ENCODE measurements at regions not wholly inside any gene's neighbourhood (a gene's known extent, or its start where the extent isn't known, plus 50 kb on each side); places are given as distances from the start of the nearest gene placed in this dataset.
"Not testable (repeated sequence)": the region's sequence is repeated elsewhere in the genome, so short reads cannot be mapped to it uniquely, and the experiment has no call there.

DNA sequence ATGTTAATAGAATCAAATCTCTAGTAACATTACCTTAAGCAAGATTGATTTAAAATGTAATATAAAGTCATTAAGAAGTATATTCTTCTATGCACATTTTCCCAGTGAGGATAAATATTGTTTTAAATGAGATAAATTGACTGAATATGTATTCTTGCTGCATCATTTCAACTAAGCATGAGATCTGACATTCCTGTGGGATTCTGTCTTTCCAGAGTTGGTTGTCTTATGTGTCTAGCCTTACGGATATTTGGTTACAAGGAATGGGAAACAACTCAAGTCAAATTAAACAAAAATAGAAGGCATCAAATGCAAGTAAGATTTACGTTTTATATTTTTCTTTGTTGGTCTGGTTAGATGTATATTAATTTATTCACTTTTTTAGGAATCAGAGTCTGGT is 287.5 kb downstream of the PTGER3 start:
- ATAC-seq = no peak

DNA sequence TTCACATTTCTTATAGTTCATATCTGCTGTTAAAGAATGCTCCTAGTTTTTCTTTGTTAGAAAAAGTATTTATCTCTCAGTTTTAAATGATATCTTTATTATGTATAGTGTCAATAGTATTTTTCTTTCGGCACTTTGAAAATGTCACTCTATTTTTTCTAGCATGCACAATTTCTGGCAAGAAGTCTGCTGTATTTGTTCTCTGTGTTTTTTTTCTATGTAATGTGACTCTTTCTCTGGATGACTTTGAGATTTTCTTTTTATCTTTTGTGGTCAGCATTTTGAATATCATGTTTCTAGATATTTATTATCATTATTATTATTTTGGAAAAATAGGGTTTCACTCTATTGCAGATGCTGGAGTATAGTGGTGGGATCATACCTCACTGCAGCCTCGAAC is 285.2 kb downstream of the PTGER3 start:
- no peak for ATAC-seq

DNA sequence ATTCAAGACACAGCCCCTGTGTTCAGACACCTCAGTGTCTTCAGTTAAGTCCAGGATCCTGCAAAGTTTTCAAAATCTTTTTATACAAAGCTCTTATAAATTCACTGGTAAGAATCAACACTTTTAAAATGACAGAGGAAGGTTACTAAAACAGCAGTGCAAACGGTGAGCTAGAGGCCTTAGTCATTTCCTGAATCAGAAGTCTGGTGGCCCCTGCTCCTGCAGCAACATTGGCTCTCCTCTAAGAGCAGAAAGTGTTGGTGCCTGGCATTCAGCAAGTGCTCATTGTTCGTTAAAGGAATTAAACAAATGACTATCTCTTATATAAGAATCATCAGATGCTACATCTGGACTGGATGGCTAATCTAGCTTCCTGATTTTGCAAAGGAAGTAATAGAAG is 282.9 kb downstream of the PTGER3 start:
- ATAC-seq = no peak

DNA sequence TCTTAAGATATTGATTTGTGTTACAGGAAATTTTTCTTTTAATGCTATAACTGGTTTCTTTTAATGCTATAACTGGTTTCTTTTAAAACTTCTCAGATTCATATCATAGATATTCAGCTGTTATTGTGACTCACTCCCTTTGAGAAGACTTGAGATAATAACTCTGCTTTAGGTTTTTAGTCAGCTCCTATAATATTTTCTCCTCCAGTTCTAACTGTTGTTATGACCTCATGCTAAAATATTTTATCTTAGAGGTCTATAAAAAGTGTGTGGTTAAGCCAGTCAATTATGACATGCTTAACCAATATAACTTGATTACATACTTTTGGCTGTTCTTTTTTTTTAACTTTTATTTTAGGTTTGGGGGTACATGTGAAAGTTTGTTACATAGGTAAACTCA is 280.2 kb downstream of the PTGER3 start:
- ATAC-seq = no peak

DNA sequence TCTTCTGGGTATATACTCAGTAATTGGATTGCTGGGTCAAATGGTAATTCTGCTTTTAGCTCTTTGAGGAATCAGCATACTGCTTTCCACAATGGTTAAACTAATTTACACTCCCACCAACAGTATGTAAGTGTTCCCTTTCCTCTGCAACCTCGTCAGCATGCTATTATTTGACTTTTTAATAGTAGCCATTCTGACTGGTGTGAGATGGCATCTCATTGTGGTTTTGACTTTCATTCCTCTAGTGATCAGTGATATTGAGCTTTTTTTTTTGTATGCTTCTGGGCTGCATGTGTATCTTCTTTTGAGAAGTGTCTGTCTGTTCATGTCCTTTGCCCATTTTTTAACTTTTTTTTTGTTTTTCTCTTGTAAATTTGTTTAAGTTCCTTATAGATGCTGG is 279.4 kb downstream of the PTGER3 start:
- no peak for ATAC-seq

DNA sequence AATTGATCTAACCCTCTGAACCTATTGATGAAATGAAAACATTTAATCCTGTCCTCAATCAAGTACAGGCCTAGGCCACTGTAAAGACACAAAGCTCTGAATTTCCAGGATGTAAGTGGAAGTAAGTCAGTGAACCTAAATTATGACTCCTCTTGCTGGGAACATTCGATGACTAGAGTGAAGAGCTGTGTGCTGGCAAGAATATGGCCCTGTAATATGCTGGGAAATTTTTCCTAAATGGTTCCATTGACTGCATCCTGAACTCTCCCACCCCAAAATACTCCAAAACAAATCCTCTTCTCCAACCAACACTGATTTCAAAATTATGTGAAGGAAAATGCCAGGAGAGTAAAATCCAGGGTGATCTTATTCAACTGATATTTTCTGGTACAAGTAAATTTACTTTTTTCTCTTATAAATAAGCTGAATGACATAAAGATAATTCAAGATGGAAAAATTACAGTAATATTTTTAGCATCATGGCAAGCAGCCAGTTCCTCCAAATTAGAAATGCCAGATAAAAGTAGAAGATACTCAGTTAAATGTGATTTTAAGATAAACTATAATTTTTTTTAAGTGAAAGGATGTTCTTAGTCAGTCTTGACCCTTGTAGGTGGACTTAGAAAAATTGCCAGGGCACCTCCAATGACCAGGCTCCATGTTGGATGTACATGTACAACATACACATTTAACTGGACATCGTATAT is 269.4 kb downstream of the PTGER3 start:
- ATAC-seq = no peak

DNA sequence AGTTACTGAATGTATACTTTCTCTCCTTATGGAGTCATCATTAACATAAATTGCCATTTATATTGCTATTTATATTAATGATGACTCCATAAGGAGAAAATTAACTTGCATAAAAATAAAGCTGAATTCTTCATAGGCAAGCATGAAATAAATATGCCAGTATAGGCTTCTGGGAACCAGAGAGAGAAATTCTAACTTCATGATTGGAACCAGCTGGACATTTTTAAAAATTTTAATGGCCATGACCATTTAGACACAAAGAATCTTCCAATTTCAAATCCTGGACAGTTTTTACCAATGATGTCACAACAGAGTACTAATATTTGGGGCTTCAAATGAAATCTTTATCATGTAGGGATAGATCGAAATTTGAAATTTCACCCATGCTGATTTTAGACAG is 268.7 kb downstream of the PTGER3 start:
- ATAC-seq = no peak

DNA sequence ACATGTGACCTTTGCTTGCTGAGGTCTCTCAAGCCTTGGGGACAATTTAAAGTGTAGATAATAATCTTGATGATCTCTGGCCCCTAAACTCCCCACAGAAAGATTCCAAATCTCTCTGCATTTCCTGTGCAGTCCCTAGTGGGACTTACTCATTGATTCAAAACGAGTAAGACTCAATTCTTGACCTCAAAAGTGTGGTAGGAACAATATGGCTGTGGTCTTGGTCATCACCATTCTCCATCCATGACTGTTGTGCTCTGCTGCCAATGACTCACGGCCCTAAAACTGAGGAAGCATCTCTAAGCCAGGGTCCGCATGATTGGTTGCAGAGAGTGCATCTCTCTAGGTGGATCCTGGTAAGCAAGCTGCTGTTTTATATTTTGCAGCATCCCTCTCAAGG is 268.0 kb downstream of the PTGER3 start:
- no peak for ATAC-seq

DNA sequence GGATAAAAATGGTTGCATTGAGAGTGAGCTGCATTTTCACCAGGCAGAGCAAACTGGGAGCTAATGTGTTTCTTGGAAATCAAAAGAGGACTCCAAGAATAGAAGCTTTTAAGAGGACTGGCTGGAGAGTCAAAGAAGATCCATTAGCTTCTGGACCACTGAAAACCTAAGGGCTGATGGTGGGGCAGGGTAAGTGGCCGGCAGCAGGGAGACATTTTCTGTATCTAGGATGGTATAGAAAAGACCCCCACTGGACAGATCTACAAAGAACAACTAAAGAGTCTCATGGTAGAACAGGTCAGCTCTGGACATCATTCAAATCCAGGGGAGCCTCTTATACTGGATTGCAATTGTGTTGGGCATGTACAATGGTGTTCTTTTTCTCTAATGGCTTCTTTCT is 262.3 kb downstream of the PTGER3 start:
- no peak for ATAC-seq

DNA sequence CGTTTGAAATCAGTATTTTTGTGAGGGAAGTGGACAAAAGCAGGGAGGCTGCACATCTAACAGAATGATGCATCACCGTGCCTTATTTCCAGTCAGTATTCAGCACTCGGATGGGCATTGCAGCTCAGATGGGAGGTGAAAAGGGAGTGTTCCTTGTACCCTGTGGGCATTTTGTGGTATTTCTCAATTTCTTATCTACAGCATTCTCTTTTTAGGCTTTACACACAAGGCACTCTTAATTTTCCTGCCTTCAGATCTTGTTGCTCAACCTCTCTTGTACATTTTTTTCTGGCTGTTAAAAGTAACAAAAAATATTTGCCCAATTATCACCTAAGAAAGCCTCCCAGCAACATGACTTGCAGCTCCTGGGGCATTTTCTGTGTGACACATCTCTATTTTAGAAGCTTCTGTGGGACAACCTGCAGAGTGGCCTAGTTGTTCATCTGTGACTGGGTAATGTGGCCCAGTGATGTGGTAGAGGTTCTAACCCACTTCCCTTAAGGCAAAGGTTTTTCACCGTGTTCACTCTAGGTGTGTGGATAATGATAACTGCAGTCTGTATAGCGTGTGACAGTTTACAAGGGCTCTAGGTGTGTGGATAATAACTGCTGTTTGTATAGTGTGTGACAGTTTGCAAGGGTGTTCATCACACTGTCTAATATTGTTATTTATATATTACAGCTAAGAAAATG is 257.2 kb downstream of the PTGER3 start:
- no peak for ATAC-seq

DNA sequence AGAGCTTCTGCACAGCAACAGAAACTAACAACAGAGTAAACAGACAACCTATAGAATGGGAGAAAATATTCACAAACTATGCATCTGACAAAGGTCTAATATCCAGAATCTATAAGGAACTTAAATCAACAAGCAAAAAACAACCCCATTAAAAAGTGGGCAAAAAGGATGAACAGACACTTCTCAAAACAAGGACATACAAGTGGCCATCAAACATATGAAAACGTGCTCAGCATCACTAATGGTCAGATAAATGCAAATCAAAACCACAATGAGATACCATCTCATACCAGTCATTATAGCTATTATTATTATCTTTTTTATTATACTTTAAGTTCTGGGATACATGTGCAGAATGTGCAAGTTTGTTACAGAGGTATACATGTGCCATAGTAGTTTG is 252.6 kb downstream of the PTGER3 start:
- not testable (repeated sequence) for ATAC-seq

DNA sequence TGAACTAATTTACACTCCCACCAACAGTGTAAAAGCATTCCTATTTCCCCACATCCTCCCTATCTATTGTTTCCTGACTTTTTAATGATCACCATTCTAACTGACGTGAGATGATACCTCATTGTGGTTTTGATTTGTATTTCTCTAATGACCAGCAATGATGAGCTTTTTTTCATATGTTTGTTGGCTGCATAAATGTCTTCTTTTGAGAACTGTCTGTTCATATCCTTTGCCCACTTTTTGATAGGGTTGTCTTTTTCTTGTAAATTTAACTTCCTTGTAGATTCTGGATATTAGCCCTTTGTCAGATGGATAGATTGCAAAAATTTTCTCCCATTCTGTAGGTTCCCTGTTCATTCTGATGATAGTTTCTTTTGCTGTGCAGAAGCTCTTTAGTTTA is 251.3 kb downstream of the PTGER3 start:
- not testable (repeated sequence) for ATAC-seq

DNA sequence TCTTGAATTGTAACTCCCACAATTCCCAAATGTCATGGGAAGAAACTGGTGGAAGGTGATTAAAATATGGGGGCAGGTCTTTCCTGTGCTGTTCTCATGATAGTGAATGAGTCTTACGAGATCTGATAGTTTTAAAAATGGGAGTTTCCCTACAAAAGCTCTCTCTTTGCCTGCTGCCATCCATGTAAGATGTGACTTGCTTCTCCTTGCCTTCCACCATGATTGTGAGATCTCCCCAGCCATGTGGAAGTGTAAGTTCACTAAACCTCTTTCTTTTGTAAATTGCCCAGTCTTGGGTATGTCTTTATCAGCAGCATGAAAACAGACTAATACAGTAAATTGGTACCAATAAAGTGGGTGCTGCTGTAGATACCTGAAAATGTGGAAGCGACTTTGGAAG is 245.0 kb downstream of the PTGER3 start:
- ATAC-seq = not testable (repeated sequence)

DNA sequence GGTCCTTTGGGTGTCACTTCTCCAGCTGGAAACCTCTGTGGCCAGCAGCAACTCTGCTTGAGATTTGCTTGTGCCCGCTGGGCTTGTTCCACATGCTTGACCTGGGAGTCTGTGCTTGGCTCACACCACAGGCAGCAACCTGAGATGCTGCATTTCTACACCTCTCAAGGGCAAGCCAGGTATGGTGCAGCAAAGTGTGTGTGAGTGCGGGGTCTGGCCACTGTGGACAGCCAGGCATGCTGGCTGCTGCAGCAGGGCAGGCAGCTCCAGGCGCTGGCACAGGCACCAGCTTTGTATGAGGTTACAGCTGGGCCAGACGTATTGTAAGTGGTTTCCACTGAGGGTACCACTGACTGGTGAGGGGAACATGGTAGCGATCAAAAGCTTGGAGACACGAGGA is 242.0 kb downstream of the PTGER3 start:
- ATAC-seq = no peak

DNA sequence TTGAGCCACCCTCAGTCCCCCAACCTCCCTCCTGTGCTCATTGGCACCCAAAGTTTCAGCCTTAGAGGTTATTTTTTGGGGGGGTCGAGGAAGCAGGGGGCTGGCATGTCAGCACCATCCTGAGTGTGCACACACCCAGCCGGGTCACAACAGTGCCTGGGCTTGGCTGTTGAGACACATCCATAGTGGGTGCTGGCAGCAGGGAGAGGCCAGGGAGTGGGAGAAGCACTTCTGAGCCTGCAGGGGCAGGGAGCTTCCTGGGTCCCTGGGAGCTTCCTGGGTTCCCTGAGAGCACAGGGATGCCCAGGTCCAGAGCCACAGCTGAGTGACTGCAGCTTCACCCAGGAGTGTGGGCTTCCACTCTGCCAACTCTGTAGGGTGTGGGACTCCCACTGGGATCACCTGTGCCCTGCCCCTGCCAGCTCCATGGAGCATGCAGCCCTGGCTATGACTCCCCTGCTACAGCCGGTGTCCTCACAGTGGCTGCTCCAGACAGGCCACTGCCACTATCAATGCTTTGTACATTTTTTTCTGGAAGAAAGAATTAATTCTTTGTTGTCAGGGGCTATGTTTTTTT is 240.4 kb downstream of the PTGER3 start:
- ATAC-seq = no peak

DNA sequence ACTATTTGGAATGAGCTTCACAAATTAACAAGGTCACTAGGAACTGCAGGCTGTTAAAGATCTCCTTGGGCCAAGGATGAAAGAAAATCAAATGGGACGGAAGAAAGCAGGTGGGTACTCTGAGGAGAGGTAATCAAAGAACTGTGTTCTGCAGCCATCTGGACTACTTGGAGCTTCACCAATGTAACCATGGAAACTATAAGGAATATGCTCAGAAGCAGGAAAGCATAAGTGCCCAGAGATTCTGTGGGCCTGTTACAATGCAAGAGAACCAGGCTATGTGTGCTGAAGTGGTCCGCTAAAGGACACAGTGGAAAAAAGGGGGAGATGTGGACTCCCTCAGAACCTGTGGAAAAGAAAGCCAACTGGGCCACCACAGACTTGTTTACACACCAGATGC is 238.5 kb downstream of the PTGER3 start:
- ATAC-seq = no peak

DNA sequence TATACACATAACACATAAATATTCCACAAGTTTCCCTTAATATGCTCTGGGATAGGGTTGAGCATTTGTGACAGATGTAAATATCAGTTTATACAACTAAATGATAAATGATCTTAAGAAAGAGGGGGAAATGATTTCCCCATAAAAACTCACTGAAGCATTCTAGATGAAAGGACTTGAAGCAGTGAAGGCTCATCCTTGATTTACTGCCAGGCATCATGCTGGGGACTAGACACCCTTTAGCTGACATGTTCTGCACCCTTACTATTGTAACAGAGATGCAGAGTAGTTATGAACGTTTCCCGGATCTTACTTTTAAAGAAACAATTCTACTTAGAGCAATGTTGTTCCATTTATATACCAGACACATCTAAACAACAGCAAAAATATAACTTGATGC is 235.8 kb downstream of the PTGER3 start:
- ATAC-seq = no peak

DNA sequence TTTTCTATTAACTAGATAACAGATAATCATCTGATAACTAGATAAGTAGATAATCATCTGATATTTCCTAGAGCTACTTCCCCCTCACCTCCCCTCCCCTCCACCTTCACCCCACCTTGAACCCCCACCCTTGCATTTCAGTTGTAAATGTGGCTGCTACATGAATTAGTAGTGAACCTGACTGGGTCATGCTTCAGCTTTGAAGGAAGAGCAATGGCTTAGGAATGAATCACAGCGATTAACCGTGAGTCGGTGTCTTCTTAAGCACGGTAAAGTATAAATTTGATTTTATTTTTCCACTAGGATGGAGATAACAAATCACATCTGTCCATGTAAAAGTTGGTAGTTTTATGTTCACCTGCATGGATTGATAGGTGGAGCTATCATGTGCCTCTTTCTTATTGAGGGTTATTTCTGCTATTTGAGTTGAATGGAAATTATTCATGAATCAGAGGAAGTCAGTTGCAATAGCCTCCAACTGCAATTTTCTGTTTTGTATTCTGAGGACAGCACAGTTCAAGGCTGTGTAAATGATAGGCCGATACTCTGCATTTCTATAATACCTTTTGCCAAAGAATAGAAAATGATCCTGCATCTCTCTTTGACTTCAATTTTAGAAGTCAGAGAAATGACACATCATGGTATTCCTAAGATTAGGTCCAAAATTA is 235.0 kb downstream of the PTGER3 start:
- no peak for ATAC-seq

DNA sequence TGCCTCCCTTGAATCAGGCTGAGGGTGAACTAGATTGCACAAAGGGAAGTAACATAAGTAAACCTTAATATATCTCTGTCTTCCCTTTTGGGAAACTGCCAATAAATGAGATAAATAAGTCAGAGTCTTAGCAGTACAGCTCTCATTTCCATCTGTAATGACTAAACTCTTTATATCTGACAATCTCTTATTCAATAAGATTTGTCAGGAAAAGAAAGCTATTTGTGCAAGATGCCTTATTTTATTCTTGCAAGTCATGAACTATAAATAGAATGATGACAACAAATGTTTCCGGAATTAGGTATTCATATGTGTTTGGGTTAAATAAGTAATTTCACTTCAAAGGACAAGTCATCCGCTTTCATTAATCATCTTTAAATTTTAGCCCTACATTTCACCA is 229.2 kb downstream of the PTGER3 start:
- ATAC-seq = no peak

DNA sequence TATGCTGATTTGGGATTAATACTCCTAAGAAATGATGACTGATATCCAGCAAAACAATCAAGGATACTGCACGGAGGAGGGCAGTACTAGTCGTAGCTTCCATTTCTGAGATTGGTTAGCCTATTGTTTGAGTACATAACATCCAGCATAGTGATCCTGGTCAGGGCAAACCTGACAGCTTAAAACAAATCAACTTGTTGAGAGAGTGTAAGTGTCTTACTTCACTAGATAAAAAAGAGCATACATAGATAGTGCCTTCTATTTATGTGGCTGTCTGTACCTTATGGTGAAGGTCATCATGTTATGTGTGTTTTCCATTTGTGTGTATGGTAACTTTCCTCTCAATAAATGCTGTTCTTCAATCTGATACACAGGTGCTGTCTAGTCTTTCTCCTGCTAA is 228.4 kb downstream of the PTGER3 start:
- ATAC-seq = no peak

DNA sequence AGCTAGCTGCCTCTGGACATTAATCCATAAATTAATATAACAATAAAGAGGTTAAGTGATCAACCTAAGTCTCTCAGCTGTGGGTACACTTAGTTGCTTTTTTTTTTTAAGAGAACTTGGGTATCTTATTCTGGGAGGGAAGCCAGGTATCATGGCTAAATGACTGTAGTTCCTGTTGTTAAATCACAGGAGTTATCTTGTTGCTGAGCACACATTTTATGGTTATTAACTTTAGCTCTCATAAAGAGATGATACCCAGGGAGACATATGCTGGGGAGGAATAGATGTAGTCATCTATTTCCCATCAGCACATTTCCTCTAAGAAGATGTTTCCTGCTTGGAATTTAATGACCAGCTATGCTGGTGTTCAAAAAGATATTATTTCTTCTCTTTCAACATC is 227.8 kb downstream of the PTGER3 start:
- no peak for ATAC-seq

DNA sequence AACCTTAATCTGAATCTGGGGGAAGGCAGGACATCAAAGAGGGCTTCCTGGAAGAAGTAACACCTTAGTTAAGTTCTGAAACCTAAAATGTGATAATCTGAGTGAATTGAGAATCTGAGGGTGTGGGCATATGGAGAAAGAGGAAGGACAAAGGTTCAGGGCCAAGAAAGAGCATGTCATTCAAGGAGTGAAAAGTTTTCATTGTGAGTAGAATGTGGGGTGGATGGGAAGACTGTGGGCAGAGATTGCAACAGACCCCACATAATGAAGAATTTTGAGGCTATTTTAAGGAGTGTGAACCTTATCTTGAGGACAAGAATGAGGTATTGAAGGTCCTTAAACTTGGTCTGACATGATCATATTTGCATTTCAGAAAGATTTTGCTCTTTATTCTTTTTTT is 227.2 kb downstream of the PTGER3 start:
- no peak for ATAC-seq

DNA sequence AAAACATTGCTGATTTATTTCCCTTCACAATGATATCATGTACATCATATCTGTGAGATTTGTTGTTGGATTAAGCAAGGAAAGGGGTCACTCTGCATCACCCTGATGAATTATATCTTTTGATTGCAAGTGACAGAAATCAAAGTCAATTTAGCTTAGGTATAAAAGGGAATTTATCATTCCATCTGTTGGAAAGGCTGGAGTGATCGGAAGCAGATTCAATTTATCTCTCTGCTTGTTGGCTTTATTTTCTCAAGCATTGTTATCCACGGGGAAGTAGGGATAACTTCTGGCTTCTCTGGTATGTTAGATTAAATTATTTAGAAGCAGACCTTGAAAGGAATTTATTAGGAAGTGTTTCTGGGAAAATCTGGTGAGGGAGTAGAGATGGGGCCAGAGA is 226.6 kb downstream of the PTGER3 start:
- no peak for ATAC-seq

DNA sequence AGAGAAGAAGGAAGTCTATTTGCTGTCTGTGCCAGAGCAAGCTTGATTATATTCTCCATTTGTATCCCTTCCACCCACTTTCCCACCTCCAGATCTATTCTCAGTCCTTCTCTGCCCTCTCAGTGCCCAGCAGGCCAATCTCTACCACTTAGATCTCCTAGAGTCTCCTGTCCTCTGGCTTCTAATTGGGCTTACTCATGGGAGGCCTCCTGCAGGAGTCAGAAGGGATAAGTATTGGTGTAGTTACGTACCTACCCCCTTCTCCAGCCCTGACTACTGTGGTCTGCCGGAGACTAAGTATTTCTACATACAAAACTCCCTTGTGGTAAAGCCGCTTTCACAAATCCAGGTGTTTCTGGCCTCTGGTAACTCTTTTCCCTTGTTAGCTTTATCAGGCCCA is 221.2 kb downstream of the PTGER3 start:
- no peak for ATAC-seq

Data from esophagus mucosa (tissue), 1 donor.